Fibroblast of the aortic adventitia (primary cell): ENCODE measurements at regions not wholly inside any gene's neighbourhood (a gene's known extent, or its start where the extent isn't known, plus 50 kb on each side); places are given as distances from the start of the nearest gene placed in this dataset.

Source experiments
- DNase-seq: peaks from one replicate; pipeline ENCODE4 v3.0.0-alpha.2; 2010; ENCODE audit warnings: low read depth
- H3K4me3 ChIP-seq: 2 replicates; pipeline ENCODE4 v1.5.1; 2011; ENCODE audit warnings: low read depth, mild to moderate bottlenecking, control low read depth, low read length, moderate library complexity
- TF ChIP-seq, protein P1 (sequence below): IDR thresholded peaks from 2 replicates; pipeline ENCODE4 v1.5.1; 2011; ENCODE audit warnings: mild to moderate bottlenecking, low read length, control low read depth, inconsistent platforms; ENCODE audit not compliant: insufficient read depth

DNA sequence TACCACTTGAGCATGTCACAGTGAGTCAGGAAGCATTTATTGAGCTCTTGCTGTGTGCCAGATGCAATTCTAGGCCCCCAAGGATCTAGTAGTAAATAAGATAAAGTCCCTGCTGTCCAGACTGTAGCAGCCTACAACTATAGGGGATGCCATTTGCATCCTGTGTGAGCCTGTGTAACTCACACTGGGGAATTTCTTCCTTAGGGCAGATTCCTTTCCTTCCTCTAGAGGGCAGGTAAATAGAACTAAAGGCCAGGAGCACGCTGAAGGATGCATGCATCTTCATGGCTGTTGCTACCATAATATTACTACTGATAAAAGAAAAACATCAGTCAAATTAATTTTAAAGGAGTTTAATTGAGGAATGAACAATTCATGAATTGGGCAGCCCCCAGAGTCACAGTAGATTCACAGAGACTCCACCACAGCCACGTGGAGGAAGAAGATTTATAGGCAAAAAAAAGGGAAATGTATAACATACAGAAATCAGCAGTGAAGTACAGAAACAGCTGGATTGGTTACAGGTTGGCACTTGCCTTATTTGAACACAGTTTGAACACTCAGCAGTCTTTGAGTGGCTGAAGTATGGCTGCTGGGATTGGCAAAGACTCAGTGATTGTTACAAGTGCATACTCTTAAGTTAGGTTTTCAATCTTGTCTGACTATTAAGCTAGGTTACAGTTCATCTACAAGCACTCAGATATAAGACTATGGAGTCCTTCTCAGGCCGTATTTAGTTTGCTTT lies 98.9 kb downstream of the ACTL7B start:
- no peak for DNase-seq

DNA sequence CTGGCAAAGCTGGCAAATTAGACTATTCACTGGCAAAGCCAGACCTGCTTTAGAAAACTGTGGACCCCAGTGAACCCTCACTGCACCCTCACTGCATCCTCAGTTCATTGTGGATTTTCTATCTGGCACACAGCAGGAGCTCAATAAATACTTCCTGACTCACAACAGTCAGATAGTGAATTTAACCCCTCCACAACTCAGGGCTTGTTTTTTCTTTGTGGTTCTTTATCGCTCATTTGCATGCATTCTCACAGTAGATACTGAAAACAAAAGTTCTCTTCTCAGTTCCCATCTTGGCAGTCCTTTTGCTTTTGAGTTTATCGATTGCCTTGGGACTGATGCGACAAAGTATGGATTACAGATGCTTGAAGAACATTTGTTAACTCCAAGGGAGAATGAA lies 99.8 kb downstream of the ACTL7B start:
- H3K4me3 ChIP-seq, result no peak overlapping the region
- no peak for DNase-seq
- TF ChIP-seq, protein P1, sequence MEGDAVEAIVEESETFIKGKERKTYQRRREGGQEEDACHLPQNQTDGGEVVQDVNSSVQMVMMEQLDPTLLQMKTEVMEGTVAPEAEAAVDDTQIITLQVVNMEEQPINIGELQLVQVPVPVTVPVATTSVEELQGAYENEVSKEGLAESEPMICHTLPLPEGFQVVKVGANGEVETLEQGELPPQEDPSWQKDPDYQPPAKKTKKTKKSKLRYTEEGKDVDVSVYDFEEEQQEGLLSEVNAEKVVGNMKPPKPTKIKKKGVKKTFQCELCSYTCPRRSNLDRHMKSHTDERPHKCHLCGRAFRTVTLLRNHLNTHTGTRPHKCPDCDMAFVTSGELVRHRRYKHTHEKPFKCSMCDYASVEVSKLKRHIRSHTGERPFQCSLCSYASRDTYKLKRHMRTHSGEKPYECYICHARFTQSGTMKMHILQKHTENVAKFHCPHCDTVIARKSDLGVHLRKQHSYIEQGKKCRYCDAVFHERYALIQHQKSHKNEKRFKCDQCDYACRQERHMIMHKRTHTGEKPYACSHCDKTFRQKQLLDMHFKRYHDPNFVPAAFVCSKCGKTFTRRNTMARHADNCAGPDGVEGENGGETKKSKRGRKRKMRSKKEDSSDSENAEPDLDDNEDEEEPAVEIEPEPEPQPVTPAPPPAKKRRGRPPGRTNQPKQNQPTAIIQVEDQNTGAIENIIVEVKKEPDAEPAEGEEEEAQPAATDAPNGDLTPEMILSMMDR, result no peak

More for the DNA sequence above, 98.9 kb downstream of the ACTL7B start:
- TF ChIP-seq, protein P1, result peak; percentile 16
- H3K4me3 ChIP-seq, result no peak overlapping the region

- TF ChIP-seq, protein P1, result no peak
- no peak overlapping the region for H3K4me3 ChIP-seq
- no peak for DNase-seq
Measured at GRCh38 chr9:108751369-108751768, 104.4 kb downstream of the ACTL7B start.

DNA sequence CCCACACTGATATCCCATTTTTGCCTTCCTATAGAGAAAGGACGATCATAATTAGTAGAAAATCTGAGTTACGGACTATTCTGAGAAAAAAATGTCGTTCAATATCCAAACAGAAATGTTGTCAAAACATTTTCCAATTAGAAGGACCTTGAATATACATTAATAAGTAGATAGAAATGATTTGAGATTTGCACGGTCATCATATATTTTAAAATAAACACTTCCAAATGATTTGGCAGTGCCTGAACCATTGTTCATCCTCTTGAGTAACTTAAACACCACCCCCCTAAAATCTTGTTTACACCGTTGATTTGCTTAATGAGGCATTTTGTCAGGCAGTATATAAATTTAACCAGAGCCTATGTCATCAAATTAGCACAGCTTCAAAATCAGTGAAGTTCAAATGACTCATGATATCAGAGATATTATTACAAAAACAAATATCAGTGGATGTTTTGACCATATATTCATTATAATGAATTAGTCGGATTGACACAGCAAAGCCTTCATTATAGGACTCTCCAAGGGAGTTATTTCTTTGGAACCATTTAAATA lies 105.0 kb downstream of the ACTL7B start:
- TF ChIP-seq, protein P1, result no peak
- no peak overlapping the region for H3K4me3 ChIP-seq
- DNase-seq, result no peak

DNA sequence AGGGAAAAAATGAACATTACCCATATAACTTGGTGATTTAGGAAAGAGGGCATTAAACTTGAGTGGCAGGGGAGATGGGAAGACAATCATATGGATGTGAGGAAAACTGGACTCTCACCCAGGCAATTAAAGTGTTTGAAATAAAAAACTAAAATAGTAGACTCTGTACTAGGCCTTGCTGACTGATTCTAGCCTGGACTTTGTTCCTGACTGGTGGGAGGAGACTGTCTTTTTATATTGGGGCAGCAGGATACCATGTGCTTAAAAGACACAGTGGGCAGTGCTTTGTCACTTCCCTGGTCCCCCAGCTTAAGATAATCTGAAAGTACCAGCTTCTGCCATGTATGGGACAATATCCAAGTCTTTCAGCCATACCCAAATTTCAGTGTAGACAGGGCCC lies 107.0 kb downstream of the ACTL7B start:
- TF ChIP-seq, protein P1, result no peak
- no peak overlapping the region for H3K4me3 ChIP-seq
- DNase-seq, result no peak

DNA sequence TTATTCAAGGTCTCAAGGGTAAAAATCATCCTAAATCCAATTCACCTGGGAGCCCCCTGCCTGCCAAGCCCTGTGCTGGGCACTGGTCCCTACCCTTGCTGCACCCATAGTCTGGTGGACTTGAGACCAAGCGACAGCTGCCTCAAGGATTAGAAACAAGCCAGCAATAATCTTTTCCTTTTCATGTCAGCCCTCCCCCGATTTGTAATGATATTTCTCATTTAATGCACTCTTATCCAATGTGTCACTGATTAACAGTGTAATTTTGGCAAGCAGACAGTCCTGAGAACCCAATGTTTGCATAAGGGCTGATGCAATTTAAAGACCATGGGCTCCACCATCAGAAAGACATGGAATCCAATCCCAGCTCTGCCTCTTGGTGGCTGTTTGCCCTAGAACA lies 108.9 kb downstream of the ACTL7B start:
- no peak overlapping the region for H3K4me3 ChIP-seq
- TF ChIP-seq, protein P1, result no peak
- peak; percentile 66 for DNase-seq
